ENCODE measurements at regions not wholly inside any gene's neighbourhood (a gene's known extent, or its start where the extent isn't known, plus 50 kb on each side); places are given as distances from the start of the nearest gene placed in this dataset.

GRCh38 chr6:99132026-99132635 lies 184.4 kb upstream of the FBXL4 start:
- no peaks in the 10 kb centered on the region for H3K9me3 Mint-ChIP-seq
- ATAC-seq (replicated peaks in 1 of 2) (no peak), DNase-seq (no peak)
- no peaks in the 10 kb centered on the region for H3K36me3 Mint-ChIP-seq (ENCODE audit: insufficient read depth in 2 of 2)
- no peaks in the 10 kb centered on the region for H3K4me1 Mint-ChIP-seq (ENCODE audit: low read depth)
- H3K4me3 Mint-ChIP-seq: no peak overlapping the region
- H3K27me3 Mint-ChIP-seq (ENCODE audit: low read depth): peaks cover 11% of the 10 kb centered on the region
- no peak overlapping the region for H3K27ac Mint-ChIP-seq

GRCh38 chr6:99130897-99131873 lies 183.4 kb upstream of the FBXL4 start:
- Mint-ChIP-seq H3K36me3 (ENCODE audit: insufficient read depth in 2 of 2) (no peaks in the 10 kb centered on the region), H3K4me3 (no peak overlapping the region)

GRCh38 chr6:99129835-99130234 lies 182.1 kb upstream of the FBXL4 start:
- Mint-ChIP-seq H3K4me1 (ENCODE audit: low read depth) (no peaks in the 10 kb centered on the region), H3K9me3 (no peaks in the 10 kb centered on the region), H3K4me3 (no peak overlapping the region), H3K36me3 (ENCODE audit: insufficient read depth in 2 of 2) (no peaks in the 10 kb centered on the region), H3K27ac (no peak overlapping the region), H3K27me3 (ENCODE audit: low read depth) (peaks cover 18% of the 10 kb centered on the region)
- DNase-seq (no peak), ATAC-seq (replicated peaks in 1 of 2) (no peak)

More at GRCh38 chr6:99130897-99131873, 183.4 kb upstream of the FBXL4 start:
- Mint-ChIP-seq H3K4me1 (ENCODE audit: low read depth) (no peaks in the 10 kb centered on the region), H3K27ac (no peak overlapping the region), H3K27me3 (ENCODE audit: low read depth) (peaks cover 18% of the 10 kb centered on the region), H3K9me3 (no peaks in the 10 kb centered on the region)
- no peak for DNase-seq
- no peak for ATAC-seq (replicated peaks in 1 of 2)

- peaks cover 56% of the 10 kb centered on the region for H3K27me3 Mint-ChIP-seq (ENCODE audit: low read depth)
- H3K4me3 Mint-ChIP-seq: no peak overlapping the region
- ATAC-seq (replicated peaks in 1 of 2) (no peak), DNase-seq (no peak)
- H3K4me1 Mint-ChIP-seq (ENCODE audit: low read depth): no peaks in the 10 kb centered on the region
- no peak overlapping the region for H3K27ac Mint-ChIP-seq
- no peaks in the 10 kb centered on the region for H3K9me3 Mint-ChIP-seq
- no peaks in the 10 kb centered on the region for H3K36me3 Mint-ChIP-seq (ENCODE audit: insufficient read depth in 2 of 2)
These were observed 174.0 kb upstream of the FBXL4 start for GRCh38 chr6:99121748-99122147.

GRCh38 chr6:99120641-99121040 lies 172.9 kb upstream of the FBXL4 start:
- ATAC-seq (replicated peaks in 1 of 2) (no peak), DNase-seq (no peak)
- Mint-ChIP-seq H3K36me3 (ENCODE audit: insufficient read depth in 2 of 2) (no peaks in the 10 kb centered on the region), H3K27ac (no peak overlapping the region), H3K27me3 (ENCODE audit: low read depth) (peaks cover 62% of the 10 kb centered on the region), H3K4me1 (ENCODE audit: low read depth) (no peaks in the 10 kb centered on the region), H3K9me3 (no peaks in the 10 kb centered on the region), H3K4me3 (no peak overlapping the region)

GRCh38 chr6:99119109-99120031 lies 171.6 kb upstream of the FBXL4 start:
- DNase-seq: peak; percentile 23 to 45
- Mint-ChIP-seq H3K4me3 (no peak overlapping the region), H3K9me3 (no peaks in the 10 kb centered on the region), H3K27me3 (ENCODE audit: low read depth) (peaks cover 69% of the 10 kb centered on the region), H3K4me1 (ENCODE audit: low read depth) (peaks cover 8% of the 10 kb centered on the region), H3K27ac (no peak overlapping the region), H3K36me3 (ENCODE audit: insufficient read depth in 2 of 2) (no peaks in the 10 kb centered on the region)
- no peak for ATAC-seq (replicated peaks in 1 of 2)

GRCh38 chr6:99114769-99115406 lies 167.1 kb upstream of the FBXL4 start:
- H3K4me1 Mint-ChIP-seq (ENCODE audit: low read depth): peaks cover 13% of the 10 kb centered on the region
- peak; percentile 92 to 95 for ATAC-seq (replicated peaks in 1 of 2)
- H3K4me3 Mint-ChIP-seq: peak overlapping the region in 1 of 2 donors; percentile 20
- H3K36me3 Mint-ChIP-seq (ENCODE audit: insufficient read depth in 2 of 2): no peaks in the 10 kb centered on the region
- no peaks in the 10 kb centered on the region for H3K9me3 Mint-ChIP-seq
- no peak overlapping the region for H3K27ac Mint-ChIP-seq
- DNase-seq: peak; percentile 1 to 14
- peaks cover 63% of the 10 kb centered on the region for H3K27me3 Mint-ChIP-seq (ENCODE audit: low read depth)

- H3K4me1 Mint-ChIP-seq (ENCODE audit: low read depth): peaks cover 13% of the 10 kb centered on the region
- no peaks in the 10 kb centered on the region for H3K36me3 Mint-ChIP-seq (ENCODE audit: insufficient read depth in 2 of 2)
- H3K4me3 Mint-ChIP-seq: no peak overlapping the region
- ATAC-seq (replicated peaks in 1 of 2) (no peak), DNase-seq (no peak)
- H3K27ac Mint-ChIP-seq: no peak overlapping the region
- H3K9me3 Mint-ChIP-seq: no peaks in the 10 kb centered on the region
- H3K27me3 Mint-ChIP-seq (ENCODE audit: low read depth): peaks cover 45% of the 10 kb centered on the region
These were observed 163.8 kb upstream of the FBXL4 start for GRCh38 chr6:99111590-99111989.

- H3K27me3 Mint-ChIP-seq (ENCODE audit: low read depth): peaks cover 33% of the 10 kb centered on the region
- DNase-seq (no peak), ATAC-seq (replicated peaks in 1 of 2) (no peak)
- no peak overlapping the region for H3K27ac Mint-ChIP-seq
- no peak overlapping the region for H3K4me3 Mint-ChIP-seq
- H3K4me1 Mint-ChIP-seq (ENCODE audit: low read depth): peaks cover 11% of the 10 kb centered on the region
- no peaks in the 10 kb centered on the region for H3K36me3 Mint-ChIP-seq (ENCODE audit: insufficient read depth in 2 of 2)
- H3K9me3 Mint-ChIP-seq: no peaks in the 10 kb centered on the region
These were observed 162.3 kb upstream of the FBXL4 start for GRCh38 chr6:99110029-99110428.

- H3K27me3 Mint-ChIP-seq (ENCODE audit: low read depth): peaks cover 2% of the 10 kb centered on the region
- H3K9me3 Mint-ChIP-seq: no peaks in the 10 kb centered on the region
- no peak overlapping the region for H3K27ac Mint-ChIP-seq
- ATAC-seq (replicated peaks in 1 of 2) (no peak), DNase-seq (no peak)
- no peaks in the 10 kb centered on the region for H3K36me3 Mint-ChIP-seq (ENCODE audit: insufficient read depth in 2 of 2)
- H3K4me1 Mint-ChIP-seq (ENCODE audit: low read depth): no peaks in the 10 kb centered on the region
- H3K4me3 Mint-ChIP-seq: no peak overlapping the region
These were observed 156.5 kb upstream of the FBXL4 start for GRCh38 chr6:99104218-99104617.

- peaks cover 34% of the 10 kb centered on the region for H3K27me3 Mint-ChIP-seq (ENCODE audit: low read depth)
- DNase-seq (no peak), ATAC-seq (replicated peaks in 1 of 2) (no peak)
- H3K9me3 Mint-ChIP-seq: no peaks in the 10 kb centered on the region
- H3K4me1 Mint-ChIP-seq (ENCODE audit: low read depth): no peaks in the 10 kb centered on the region
- H3K4me3 Mint-ChIP-seq: no peak overlapping the region
- no peak overlapping the region for H3K27ac Mint-ChIP-seq
- no peaks in the 10 kb centered on the region for H3K36me3 Mint-ChIP-seq (ENCODE audit: insufficient read depth in 2 of 2)
These were observed 151.5 kb upstream of the FBXL4 start for GRCh38 chr6:99099243-99099642.

- Mint-ChIP-seq H3K36me3 (ENCODE audit: insufficient read depth in 2 of 2) (no peaks in the 10 kb centered on the region), H3K9me3 (no peaks in the 10 kb centered on the region), H3K27me3 (ENCODE audit: low read depth) (peaks cover 61% of the 10 kb centered on the region), H3K4me1 (ENCODE audit: low read depth) (peaks cover 6% of the 10 kb centered on the region), H3K4me3 (no peak overlapping the region), H3K27ac (no peak overlapping the region)
- DNase-seq (no peak), ATAC-seq (replicated peaks in 1 of 2) (no peak)
These were observed 148.4 kb upstream of the FBXL4 start for GRCh38 chr6:99096170-99096569.

Measured in activated T-cell treated with anti-CD3 and anti-CD28 coated beads, Interleukin-2, amount 50 U/mL, for 72 hours (primary cell).